HG03354 (cell line): ENCODE measurements at regions not wholly inside any gene's neighbourhood (a gene's known extent, or its start where the extent isn't known, plus 50 kb on each side); places are given as distances from the start of the nearest gene placed in this dataset.

ENCODE experiments used
- ATAC-seq: cut with Tn5 transposase; IDR thresholded peaks from one replicate; pipeline ENCODE4 v1.9.1; 2021; ENCODE audit warnings: mild to moderate bottlenecking; ENCODE audit not compliant: unreplicated experiment, poor library complexity, severe bottlenecking

DNA sequence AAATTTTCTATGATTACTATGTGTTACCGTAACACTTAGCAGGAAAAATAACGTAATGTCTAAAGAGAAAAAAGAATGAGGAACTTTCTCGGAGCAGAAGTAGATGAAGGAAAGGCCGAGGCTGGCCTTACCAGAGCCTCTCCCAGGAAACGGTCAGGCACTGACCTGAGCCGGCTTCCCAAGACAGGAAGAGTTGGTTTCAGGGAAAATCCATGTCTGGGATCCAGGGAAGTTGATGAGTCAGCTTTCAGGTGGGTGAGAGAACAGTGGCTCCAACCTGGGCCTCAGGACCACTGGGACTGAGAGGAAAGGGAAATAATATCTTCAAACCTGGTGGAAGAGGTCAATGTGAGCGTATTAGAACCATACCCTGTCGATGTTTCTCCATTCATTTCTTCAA lies 93.3 kb upstream of the UBL3 start:
- no peak for ATAC-seq

GRCh38 chr13:29943273-29943672 lies 92.9 kb upstream of the UBL3 start:
- no peak for ATAC-seq

GRCh38 chr13:29940715-29941114 lies 90.3 kb upstream of the UBL3 start:
- ATAC-seq: no peak

DNA sequence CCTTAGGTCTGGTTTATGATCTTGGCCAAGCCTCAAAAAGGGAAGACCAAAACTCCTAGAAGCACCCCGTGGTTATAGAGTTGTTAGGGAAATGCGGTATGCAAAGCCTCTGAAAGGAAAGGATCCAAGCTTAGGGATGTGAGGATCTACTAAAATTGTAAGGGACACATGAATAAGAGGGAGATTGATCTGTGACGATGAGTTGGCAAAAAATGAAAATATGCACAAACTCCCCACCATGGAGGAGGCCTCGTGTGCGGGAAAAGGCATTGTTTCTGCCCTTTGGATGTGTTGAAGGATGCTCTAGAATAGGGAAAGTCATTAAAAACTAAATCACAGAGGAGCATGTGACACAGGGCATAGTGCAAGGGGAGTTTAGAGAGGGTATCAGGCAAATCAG lies 88.7 kb upstream of the UBL3 start:
- ATAC-seq: no peak

DNA sequence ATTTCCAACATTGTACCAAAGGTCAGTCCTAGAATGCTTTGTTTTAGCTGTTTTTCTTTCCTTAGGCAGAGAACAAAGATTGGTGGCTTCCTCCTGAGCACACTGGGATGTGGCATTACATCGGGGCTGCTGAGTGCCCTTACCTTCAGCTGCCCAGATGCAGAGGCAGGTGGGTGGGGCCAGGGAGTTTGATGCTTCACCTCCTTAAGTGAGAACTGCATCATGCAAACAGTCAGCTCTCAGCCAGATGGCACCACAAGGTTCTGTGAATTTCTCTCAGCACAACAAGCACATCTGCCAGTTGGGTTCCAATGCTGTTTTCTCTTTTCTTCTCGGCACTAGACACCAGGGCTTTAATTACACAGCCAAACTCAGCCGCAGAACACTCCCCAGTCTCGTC lies 87.4 kb upstream of the UBL3 start:
- ATAC-seq: no peak

GRCh38 chr13:29937379-29937778 lies 87.0 kb upstream of the UBL3 start:
- no peak for ATAC-seq

- ATAC-seq: no peak
Measured at GRCh38 chr13:29936956-29937355, 86.5 kb upstream of the UBL3 start.

GRCh38 chr13:29936051-29936813 lies 85.8 kb upstream of the UBL3 start:
- ATAC-seq: peak; percentile 12

- peak; percentile 97 for ATAC-seq
Measured at GRCh38 chr13:29935309-29935981, 85.0 kb upstream of the UBL3 start.

DNA sequence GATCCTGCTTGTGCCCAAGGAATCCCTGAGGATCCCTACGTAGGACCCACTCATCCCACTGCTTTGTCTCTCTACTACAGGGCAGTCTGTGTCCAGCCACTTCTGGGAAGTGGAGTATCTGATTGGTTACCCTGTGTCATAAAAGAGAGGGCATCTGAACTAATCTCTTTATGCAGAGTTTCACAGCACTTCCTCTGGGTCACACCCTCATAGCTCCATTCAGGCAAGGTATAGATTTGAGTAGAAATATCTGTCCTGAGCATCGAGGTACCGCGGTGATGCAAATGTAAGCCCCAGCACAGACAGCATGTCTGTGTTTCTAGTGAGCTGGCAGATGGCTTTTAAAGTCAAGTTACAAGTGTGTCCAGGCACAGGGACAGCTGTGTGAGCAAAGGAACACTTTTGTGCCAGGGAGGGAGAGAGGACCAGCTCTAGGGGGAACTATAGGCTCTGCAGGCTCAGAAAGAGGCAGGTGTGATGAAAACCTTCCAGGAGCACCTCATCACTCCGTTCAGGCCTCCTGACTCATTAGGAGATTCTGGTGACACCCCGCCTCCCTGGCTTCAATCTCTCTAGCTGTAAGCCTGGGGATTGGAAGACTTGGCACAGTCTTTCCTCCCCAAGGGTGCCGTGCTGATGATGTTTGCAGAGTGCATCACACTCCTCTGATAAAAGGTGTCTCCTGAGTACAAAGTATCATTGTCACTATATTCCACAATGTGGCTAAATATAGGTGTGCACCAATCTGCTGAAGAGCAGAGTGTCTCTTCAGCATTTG lies 84.3 kb upstream of the UBL3 start:
- ATAC-seq: peak; percentile 5

- no peak for ATAC-seq
Measured at GRCh38 chr13:29933401-29933800, 83.0 kb upstream of the UBL3 start.

- no peak for ATAC-seq
Measured at GRCh38 chr13:29931696-29932095, 81.3 kb upstream of the UBL3 start.

DNA sequence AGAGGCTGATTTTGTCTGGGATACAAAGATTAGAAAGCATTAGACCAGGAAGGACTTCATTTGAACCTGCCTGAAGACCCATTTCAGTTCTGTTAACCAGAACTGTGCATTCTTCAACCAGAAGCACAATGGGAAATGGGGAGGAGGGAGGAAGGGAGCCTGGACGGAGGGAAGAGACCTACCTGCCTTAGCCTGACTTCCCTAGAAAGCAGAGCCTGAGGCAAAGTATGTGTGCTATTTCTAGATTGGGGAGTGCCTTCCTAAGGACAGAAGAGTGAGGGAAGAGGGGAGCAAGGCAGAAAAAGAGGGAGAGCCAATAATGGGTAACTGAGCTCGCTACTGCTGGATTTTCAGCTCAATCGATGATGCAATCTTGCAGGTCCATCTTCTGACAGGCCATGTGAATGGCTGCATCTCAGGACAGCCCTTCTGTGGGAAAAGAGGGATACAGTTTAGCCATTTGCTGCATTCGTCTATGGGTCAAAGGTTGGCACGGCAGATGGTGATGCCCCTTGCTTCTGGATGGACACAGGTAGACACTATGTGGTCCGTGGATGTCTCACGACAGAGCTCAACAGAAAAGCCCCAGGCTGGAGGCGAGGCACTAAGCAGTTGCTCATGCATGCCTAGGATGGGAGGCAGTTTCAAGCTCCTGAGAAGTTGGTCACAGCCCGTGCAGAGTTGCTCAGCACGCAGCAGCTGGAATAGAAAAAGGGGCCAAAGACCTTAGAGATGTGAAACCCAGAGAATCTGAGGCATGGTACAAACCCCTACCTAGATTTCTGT lies 78.8 kb upstream of the UBL3 start:
- ATAC-seq: no peak

- ATAC-seq: no peak
Measured at GRCh38 chr13:29926098-29926476, 75.7 kb upstream of the UBL3 start.

DNA sequence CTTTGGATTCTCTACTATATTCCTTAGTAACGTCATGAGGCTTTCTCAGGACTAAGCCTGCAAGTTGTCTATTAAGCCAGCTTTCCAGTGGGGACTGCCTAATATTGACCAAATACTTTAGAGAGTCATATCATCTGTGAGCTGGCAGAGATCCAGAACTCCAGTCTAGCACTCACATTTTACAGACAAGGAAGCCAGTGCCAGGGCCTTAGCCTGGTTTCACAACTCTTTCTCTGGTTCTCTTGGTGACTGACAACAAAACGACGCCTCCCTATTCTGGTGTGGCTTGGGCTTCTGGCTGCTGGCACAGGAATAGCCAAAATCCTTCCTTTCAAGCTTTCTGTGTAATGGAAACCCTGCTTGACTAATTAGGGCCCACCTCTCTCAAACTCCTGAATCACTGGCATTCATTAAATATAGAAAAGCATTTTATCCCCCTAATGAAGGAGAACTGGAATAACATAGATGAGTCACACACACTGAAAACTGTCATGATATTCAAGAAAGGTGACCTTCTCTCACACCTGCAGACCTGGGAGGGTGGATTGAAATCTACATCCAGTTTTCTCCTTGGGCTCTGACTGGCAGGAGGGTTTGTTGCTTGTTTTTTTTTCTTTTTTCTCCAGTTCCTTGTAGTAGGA lies 75.2 kb upstream of the UBL3 start:
- ATAC-seq: no peak

DNA sequence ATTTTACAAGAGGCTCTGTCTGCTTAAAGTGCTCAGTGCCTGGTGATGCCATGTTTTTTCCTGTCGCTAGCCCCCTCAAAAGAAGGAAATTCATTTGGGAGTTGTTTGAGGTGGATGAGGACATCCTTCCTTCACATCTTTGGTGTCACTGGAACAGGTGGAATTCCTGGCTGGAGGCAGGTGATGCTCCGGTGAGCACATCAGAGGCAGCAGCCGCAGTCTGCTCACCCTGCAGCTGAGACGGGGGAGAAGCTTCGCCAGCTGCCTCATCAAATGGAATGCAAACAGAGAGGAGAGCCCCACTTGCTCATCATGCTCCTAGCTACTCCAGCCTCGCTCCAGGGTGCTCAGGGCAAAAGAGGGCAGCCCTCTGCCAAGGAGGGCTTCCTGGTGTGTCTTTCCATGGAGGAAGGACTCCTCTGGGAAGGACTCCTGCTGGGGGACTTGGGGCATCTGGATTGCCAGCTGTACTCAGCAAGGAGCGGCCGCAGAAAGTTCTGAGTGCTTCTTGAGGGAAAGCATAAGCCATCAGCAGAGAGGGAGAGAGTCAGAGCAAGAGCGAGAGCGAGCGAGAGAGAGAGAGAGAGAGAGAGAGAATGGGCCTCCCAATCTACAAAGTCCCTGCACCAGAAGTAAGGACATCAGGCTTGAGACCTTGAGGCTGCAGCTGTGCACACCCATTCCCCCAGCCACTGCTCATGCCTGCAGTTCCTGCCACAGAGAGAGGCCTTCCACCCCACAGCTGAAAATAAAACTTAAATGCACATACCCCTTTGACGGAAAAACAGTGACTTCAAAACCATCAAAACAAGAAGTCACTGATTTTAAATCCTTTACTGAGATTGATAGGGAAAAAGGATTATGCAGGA lies 74.3 kb upstream of the UBL3 start:
- no peak for ATAC-seq

DNA sequence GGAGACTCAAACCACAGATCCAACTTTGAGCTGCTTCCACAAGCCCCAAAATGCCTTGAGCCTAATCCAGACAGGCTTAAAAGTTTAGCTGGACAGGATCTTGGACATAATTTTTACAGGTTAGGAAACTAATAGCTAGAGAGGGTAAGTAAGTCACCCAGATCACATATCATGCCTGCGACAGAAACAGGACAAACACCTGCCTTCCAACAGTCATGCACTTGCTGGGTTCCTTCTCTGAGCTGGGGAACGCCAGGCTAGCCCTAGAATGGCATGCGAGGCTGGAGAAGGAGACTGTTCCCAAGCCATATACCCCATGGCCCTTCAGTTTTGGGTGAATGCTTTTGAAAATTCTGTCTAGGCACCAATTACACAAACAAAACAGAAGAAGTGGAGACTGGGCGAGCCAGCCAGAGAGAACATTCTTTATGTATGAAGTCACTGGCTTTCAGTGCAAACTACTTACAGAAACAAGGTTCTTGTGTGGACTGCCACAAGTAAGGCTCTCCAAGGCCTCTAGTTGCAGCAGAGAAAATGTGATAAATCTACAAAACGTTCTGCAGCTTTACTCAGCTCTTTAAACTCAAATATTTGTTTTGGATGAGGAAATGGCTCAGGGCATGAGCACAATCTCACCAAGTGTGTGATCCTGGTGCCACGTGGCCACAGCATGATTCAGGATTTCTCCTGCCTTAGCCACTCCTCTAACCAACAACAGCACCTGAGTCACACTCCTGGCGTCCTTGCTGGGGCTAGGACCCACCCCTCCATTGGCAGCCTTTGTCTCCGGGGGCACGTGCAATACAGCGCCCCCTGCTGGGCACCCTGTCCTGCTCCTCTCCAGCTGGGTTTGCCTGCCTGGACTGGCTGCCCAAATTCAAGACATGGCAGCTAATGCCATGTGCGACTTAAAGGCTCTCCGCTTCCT lies 73.4 kb upstream of the UBL3 start:
- ATAC-seq: no peak

DNA sequence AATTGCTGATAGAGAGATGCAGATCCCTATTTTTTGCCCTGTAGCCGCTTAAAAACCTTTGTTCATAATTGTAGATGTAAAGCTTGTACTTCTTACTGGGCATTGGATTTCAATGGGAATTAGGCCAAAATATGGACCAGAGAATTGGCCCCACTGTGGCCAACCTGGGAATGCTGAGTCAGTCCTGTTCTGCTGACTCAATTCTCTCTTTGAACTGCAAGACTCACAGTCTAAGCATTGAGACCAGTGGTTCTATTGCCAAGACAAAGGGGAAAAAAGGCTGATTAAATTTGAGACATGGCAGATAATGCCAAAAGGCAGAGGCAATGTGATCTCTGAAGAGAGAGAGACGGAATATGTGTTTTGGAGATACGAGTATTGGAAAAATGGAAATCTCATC lies 72.5 kb upstream of the UBL3 start:
- no peak for ATAC-seq
